BLaER1 (cell line): ENCODE measurements at regions not wholly inside any gene's neighbourhood (a gene's known extent, or its start where the extent isn't known, plus 50 kb on each side); places are given as distances from the start of the nearest gene placed in this dataset.

Experiments
- H3K27ac ChIP-seq: shearing (Covaris generic); formaldehyde crosslinking; 2 replicates; pipeline ENCODE4 v1.8.1; 2022
- H3K27me3 ChIP-seq: shearing (Covaris generic); formaldehyde crosslinking; 2 replicates; pipeline ENCODE4 v1.8.1; 2022
- H3K36me3 ChIP-seq: shearing (Covaris generic); formaldehyde crosslinking; 2 replicates; pipeline ENCODE4 v1.8.1; 2022
- H3K4me1 ChIP-seq: shearing (Covaris generic); formaldehyde crosslinking; 2 replicates; pipeline ENCODE4 v1.8.1; 2022
- H3K4me2 ChIP-seq: shearing (Covaris generic); formaldehyde crosslinking; 2 replicates; pipeline ENCODE4 v1.8.1; 2022
- H3K4me3 ChIP-seq: shearing (Covaris generic); formaldehyde crosslinking; 2 replicates; pipeline ENCODE4 v1.8.1; 2022
- H3K9ac ChIP-seq: shearing (Covaris generic); formaldehyde crosslinking; 2 replicates; pipeline ENCODE4 v1.8.1; 2022
- H3K9me3 ChIP-seq: shearing (Covaris generic); formaldehyde crosslinking; 2 replicates; pipeline ENCODE4 v1.8.1; 2022
- H4K20me1 ChIP-seq: shearing (Covaris generic); formaldehyde crosslinking; 2 replicates; pipeline ENCODE4 v1.8.1; 2022
- Cebpa-rat ChIP-seq: shearing (Covaris generic); IDR thresholded peaks from 2 replicates; pipeline ENCODE4 v1.8.1; 2022

- TF ChIP-seq Cebpa-rat = no peak
- no peak overlapping the region for H3K9ac ChIP-seq
- peaks cover 21% of the 10 kb centered on the region for H3K4me1 ChIP-seq
- no peaks in the 10 kb centered on the region for H3K9me3 ChIP-seq
- no peaks in the 10 kb centered on the region for H3K27me3 ChIP-seq
- H3K4me3 ChIP-seq = no peak overlapping the region
- H3K27ac ChIP-seq = no peak overlapping the region
- H3K36me3 ChIP-seq = no peaks in the 10 kb centered on the region
- no peaks in the 10 kb centered on the region for H4K20me1 ChIP-seq
- no peak overlapping the region for H3K4me2 ChIP-seq
Observed at GRCh38 chr10:37711617-37712488, 145.6 kb downstream of the ZNF248 start.

GRCh38 chr10:37710831-37711616, 146.4 kb downstream of the ZNF248 start:
- Histone ChIP-seq H3K9me3 (no peaks in the 10 kb centered on the region), H3K4me2 (no peak overlapping the region), H3K27ac (no peak overlapping the region), H3K9ac (no peak overlapping the region), H3K4me3 (no peak overlapping the region), H3K4me1 (peaks cover 21% of the 10 kb centered on the region), H3K36me3 (no peaks in the 10 kb centered on the region), H4K20me1 (no peaks in the 10 kb centered on the region), H3K27me3 (no peaks in the 10 kb centered on the region)
- TF ChIP-seq Cebpa-rat = no peak

GRCh38 chr10:37707829-37708578, 149.4 kb downstream of the ZNF248 start:
- Histone ChIP-seq H3K4me2 (peak overlapping the region; percentile 12; the same call in 1 of the 2 replicates), H3K4me3 (no peak overlapping the region), H3K27ac (no peak overlapping the region; the same call in 1 of the 2 replicates), H3K9me3 (no peaks in the 10 kb centered on the region), H3K27me3 (no peaks in the 10 kb centered on the region), H3K4me1 (peaks cover 41% of the 10 kb centered on the region), H3K9ac (no peak overlapping the region), H4K20me1 (no peaks in the 10 kb centered on the region), H3K36me3 (no peaks in the 10 kb centered on the region)
- no peak for TF ChIP-seq Cebpa-rat

DNA sequence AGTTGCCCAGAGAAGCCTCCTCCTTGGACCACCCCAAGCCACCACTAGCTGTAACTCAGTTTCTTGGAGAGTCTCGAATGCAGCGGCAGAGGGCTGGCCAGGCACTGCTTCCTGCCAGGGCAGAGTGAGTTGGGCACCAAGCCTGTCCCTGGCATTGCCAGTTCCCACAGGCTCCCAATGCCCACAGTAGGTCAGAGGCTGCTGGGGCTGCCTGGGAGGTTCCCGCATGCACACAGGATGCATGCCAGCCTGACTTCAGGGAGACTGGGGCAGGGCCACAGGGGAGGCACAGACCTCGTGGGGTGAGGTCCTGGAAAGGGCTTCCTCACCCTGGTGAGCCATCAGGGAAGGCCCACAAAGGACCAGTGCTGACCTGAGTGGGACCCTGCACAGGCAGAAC, 152.8 kb downstream of the ZNF248 start:
- Histone ChIP-seq H3K4me1 (peaks cover 59% of the 10 kb centered on the region), H3K4me3 (no peak overlapping the region), H3K4me2 (peak overlapping the region; percentile 62), H3K27ac (0 out of 2 replicates have a peak overlapping the region, but pooled peaks have one; percentile 25), H3K9ac (no peak overlapping the region), H4K20me1 (no peaks in the 10 kb centered on the region), H3K27me3 (no peaks in the 10 kb centered on the region), H3K36me3 (no peaks in the 10 kb centered on the region), H3K9me3 (no peaks in the 10 kb centered on the region)
- no peak for TF ChIP-seq Cebpa-rat

DNA sequence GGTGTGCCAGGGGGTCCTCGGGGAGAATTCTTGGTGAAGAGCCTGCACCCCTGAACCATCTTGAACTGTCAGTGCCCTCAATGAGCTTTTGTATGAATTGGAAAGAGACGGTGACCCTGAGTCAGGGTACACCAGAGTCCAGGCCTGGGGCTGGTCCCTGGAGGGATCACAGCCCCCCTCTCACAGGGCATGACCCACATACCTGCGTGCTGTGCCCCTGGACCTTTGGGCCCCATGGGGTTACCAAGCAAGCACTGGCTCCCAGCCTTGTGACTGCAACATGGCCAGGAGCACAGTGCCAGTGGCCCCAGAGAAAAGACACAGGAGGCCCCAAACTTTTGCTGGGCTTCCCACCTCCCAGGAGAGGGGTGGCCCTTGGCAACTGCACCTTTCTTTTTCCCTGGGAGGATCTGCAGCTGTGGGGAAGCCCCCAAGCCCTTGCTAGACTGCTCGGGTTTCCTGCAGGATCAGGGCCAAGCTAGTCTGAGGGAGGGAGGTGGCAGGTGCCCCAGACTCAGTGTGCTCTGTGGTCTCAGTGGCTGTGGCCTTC, 153.5 kb downstream of the ZNF248 start:
- Histone ChIP-seq H3K9me3 (no peaks in the 10 kb centered on the region), H4K20me1 (no peaks in the 10 kb centered on the region), H3K36me3 (no peaks in the 10 kb centered on the region), H3K27ac (peak overlapping the region; percentile 53), H3K4me3 (no peak overlapping the region), H3K4me1 (peaks cover 52% of the 10 kb centered on the region), H3K4me2 (peak overlapping the region; percentile 62), H3K9ac (no peak overlapping the region), H3K27me3 (no peaks in the 10 kb centered on the region)
- no peak for TF ChIP-seq Cebpa-rat

DNA sequence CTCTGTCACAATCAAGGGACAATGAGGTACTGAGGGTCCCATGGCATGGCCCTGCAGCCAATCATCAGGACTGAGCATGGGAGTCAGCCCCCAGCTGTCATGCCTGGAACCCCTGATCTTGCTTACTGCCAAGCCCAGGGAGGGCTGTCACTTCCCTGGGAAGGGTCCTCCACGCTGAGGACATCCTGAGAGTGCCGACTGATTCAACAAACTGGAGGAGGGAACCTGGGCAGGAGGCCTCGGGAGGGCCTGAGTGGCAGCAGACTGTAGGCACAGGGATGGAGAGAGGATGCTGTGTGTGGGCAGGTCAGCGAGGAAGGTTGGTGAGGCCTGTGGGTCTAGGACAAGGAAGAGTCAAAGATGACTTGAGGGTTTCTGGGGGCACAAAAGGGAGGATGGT, 154.3 kb downstream of the ZNF248 start:
- no peaks in the 10 kb centered on the region for H3K36me3 ChIP-seq
- H3K27me3 ChIP-seq = no peaks in the 10 kb centered on the region
- TF ChIP-seq Cebpa-rat = no peak
- no peaks in the 10 kb centered on the region for H3K9me3 ChIP-seq
- no peak overlapping the region for H3K4me3 ChIP-seq
- H3K9ac ChIP-seq = no peak overlapping the region
- no peak overlapping the region for H3K27ac ChIP-seq
- no peaks in the 10 kb centered on the region for H4K20me1 ChIP-seq
- peaks cover 45% of the 10 kb centered on the region for H3K4me1 ChIP-seq
- H3K4me2 ChIP-seq = peak overlapping the region; percentile 62; the same call in 1 of the 2 replicates

DNA sequence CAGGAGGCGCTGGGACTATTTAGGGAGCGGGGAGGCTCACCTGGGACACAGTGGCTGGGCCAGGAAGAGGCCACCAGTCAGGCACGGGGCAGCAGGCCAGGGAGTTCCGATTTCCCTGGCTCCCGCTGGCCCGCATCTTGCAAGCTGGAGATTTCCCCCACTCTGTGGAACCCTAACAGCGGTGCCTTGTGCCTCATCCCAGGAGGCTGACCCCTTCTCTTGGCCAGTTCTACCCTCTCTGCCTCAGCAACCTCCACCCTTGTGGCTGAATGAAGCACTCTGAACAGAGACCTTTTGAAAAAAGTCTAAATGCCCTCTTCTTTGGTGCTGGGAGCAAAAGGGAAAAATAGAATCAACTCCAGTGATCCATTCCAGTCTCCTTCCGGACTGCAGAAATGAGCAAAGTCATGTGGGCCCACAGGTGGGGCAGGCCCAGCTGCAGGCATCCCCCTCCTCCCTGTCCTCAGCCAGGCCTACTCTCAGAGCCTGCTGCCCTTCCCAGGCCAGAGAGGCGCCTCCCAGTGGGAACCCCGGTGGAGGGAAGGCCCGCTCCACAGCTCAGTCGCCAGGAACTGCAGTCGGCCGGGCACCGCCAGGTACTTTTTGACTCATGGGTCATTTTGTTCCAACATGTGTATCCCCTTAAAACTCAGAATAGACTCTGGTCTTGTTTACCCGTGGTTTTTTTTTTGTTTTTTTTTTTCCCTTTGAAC, 155.5 kb downstream of the ZNF248 start:
- peaks cover 45% of the 10 kb centered on the region for H3K4me1 ChIP-seq
- H3K27ac ChIP-seq = peak overlapping the region; percentile 45
- H3K36me3 ChIP-seq = no peaks in the 10 kb centered on the region
- H3K4me2 ChIP-seq = peak overlapping the region; percentile 72
- H3K9me3 ChIP-seq = no peaks in the 10 kb centered on the region
- no peak overlapping the region for H3K4me3 ChIP-seq
- no peak overlapping the region for H3K9ac ChIP-seq
- no peaks in the 10 kb centered on the region for H3K27me3 ChIP-seq
- TF ChIP-seq Cebpa-rat = no peak
- H4K20me1 ChIP-seq = no peaks in the 10 kb centered on the region

DNA sequence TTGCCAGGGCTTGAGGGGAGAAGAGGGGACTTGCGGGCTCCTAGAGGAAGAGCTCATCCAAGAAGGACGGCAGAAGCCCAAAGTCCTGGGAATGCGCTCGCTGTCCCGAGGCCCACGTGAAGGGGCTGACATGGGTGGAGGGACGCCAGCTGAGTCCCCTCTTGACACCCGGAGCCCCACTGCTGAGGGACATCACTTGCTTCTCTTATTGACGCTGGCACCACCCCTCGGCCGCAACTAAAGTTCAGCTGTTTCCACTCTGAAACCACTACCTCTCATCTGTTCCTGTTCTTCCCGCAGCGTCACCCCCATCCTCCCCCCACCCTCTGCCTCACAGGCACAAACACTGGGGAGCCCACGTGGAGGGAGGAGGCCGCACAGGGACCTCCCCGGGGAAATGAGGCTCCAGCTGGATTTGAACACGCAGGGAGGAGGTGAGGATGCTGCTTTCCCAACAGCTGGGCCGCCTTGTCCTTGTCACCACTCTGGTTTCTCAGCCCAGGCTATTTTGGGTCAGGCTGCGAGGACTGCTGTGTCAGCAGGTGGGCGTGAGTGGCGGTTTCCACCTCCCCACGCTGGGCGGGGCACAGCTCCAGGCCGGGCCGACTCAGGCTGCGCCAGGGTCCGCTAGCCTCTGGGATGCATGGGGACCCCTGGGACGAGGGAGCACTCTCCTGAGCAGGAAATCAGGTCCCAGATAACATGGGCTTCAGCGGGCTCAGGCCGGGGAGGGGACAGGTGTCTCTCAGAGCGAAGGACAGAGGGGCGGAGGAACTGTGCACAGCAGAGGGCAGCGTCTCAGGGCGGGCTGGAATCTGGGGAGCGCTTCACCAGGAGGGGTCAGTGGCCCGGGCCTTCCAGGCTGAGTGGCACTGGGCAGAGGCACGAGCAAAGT, 156.3 kb downstream of the ZNF248 start:
- H3K4me3 ChIP-seq = no peak overlapping the region

More for the DNA sequence above, 156.3 kb downstream of the ZNF248 start:
- H3K4me1 ChIP-seq = peaks cover 45% of the 10 kb centered on the region
- no peaks in the 10 kb centered on the region for H3K9me3 ChIP-seq
- no peaks in the 10 kb centered on the region for H3K36me3 ChIP-seq
- peak overlapping the region; percentile 72 for H3K4me2 ChIP-seq
- peak overlapping the region; percentile 45 for H3K27ac ChIP-seq
- no peak for TF ChIP-seq Cebpa-rat
- no peak overlapping the region for H3K9ac ChIP-seq
- no peaks in the 10 kb centered on the region for H4K20me1 ChIP-seq
- no peaks in the 10 kb centered on the region for H3K27me3 ChIP-seq
